COLO668 (cell line): ENCODE measurements at regions not wholly inside any gene's neighbourhood (a gene's known extent, or its start where the extent isn't known, plus 50 kb on each side); places are given as distances from the start of the nearest gene placed in this dataset.
"Not testable (repeated sequence)": the region's sequence is repeated elsewhere in the genome, so short reads cannot be mapped to it uniquely, and the experiment has no call there.

Experiments used
- DNase-seq: peaks from one replicate; lab custom pipeline; 2025; ENCODE audit not compliant: unreplicated experiment; lab: John Stamatoyannopoulos, UW

DNA sequence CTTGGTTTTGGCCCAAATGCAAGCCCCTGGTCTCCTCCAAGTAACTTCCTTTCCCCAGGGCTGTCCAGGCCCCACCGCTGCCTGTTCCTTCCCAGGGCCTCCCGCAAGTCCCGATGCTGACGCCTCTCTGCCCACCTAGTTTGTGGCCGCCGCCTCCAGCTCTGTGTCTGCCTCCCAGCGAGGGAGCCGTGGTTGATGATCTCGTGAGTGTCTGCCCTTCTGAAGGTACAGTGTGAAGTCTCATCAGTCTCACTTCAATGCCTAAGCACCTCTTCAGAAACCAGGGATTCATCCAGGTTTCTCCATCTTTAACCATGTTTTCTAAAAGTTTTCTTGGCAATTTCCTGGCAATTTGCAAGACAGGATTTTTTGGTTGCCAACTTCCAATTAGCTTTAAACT, 127.5 kb downstream of the TMEM121 start:
- DNase-seq, result not testable (repeated sequence)

DNA sequence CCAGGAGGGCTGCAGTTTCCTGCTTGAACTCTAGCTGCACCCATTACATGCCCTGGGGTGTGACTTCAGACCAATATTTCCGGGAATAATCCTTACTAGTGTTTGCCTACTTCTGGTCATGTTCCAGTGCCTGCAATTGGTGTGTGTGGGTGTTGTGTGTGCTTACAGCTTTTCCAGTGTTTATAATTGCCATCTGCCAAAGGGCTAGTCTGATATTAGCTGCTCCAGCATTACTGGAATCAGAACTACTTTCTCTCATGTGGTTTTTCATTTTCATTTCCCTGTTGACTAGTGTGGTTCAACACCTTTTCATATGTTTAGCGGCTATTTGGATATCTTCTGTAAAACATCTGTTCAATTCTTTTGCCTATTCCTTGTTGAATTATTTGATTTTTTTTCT, 132.9 kb downstream of the TMEM121 start:
- not testable (repeated sequence) for DNase-seq

DNA sequence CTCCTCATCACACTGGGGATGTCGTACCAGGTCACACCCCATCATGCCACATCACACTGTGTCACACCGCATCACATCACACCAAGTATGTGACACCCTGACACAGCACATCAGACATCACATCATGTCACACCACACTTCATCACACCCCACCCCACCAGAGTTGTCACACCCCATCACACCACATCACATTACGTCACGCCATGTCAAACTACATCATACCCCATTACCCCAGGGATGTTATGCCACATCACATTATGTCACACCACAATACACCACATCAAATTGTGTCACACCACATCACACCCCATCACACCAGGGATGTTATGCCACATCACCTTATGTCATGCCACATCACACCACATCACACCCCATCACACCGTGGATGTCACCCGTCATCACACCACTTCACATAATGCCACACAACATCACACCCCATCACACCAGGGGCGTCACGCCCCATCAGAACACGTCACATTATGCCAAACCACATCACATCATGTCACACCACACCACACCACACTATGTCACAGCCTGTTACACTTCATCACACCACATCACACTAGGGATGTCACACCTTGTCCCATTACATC, 133.6 kb downstream of the TMEM121 start:
- no peak for DNase-seq

DNA sequence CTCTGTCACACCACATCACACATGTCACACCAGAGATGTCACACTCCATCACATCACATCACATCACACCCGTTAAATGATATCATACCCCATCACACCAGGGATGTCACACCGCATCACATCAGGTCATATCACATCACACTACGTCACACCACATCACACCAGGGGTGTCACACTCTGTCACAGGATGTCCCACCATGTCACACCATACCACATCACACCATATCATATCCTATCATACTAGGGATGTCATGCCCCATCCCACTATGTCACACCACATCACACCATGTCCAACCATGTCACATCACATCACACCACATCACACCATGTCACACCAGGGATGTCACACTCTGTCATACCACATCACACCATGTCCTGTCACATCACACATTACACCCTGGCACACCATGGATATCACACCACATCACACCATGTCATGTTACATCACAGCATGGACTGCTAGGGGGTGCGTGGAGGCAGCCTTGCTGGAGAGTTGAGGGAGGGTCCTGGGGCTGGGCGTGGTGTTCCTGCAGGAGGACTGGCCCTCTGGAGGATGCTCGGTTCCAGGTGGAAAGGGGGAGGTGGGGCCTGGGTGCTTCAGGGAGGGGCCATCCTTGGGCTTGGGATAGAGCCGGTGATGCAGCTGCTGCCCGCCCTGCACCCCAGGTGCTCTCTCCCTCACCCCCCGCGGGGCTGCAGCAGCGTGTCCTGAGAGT, 134.6 kb downstream of the TMEM121 start:
- no peak for DNase-seq

DNA sequence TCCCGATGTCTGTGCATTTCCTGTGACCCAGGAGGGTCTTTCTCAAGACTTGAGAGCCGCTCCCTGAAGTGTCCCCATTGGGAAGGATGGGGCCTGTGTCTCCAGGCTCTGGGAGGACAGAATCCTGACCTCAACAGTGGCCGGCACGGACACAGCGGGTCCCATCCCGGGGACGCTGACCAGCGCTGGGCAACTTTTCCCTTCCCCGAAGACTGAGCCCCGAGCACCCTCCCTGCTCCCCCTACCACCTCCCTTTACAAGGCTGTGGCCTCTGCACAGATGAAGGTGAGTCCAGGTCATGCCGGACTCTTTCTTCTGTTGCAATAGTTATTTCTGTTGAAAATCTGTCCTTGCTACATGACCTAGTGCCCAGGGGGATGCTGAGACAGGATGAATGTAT, 135.7 kb downstream of the TMEM121 start:
- DNase-seq, result not testable (repeated sequence)

DNA sequence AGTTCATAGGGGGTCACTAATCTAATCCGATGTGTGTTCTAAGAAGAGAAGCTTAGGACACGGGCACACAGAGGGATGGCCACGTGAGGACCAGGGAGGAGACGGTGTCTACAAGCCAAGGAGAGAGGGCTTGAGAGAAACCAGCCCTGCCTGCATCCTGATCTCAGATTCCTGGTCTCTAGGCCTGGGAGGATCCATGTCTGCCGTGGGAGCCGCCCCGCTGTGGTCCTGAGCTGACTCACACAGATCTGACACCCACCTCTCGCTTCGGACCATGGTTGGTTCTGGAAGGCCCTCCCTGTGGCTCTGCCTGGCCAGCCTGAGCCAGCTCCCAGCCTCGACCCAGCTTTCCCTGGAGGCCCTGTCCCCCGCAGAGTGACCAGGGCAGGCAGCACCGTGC, 136.2 kb downstream of the TMEM121 start:
- not testable (repeated sequence) for DNase-seq

DNA sequence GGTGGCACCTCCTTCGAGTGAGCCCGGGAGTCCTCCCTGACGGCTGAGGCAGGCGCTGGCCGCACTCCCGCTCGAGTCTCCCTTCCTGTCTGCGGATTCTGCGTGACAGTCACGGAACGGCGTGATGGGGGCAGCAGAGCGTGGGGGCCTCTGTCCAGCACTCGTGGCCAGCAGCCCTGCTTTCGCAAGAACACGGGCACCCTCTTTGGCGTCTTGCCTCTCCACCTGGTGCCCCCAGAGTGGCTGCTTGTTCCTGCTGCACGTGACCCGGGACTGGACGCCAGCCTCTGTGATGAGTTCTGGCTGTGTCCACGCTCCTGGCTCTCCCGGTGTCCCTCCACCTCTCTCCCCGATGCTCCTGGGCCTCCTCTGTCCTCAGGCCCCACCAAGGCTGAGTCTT, 136.9 kb downstream of the TMEM121 start:
- DNase-seq, result not testable (repeated sequence)

DNA sequence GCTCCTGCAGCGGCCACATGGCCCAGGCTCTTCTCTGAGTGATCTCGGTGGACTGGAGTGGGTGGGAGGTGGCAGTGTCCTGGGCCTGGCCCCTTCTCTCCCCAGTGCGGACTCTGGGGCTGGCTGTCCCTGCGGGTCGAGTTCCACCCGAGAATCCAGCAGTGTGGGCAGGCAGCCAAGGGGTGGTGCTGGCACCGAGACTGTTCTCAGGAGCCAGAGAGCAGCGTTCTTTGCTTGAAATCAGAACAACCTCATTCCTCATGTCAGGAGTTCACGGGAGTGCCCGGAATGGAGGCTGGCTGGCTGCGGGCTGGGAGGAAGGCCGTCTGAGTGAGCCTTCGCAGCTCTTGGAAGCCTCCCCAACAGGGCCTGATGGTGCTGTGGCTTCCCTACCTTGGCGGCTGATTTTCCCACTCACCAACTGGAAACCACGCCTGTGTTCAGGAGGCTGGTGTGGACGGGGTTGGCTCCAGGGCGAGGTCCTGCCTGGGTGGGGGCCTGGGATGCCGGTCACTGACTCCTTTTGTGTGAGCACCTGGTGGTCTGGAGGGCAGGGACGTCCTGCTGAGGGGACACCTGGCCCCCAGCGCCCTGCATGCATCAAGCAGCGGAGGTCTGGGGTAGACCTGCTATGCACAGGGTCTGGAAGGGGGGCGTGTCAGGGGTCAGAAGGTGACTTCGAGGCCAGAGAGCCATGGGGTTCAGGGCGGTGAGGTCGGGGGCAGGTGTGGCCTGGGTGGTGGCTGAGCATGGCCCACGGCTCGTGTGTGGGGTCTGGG, 137.6 kb downstream of the TMEM121 start:
- not testable (repeated sequence) for DNase-seq

DNA sequence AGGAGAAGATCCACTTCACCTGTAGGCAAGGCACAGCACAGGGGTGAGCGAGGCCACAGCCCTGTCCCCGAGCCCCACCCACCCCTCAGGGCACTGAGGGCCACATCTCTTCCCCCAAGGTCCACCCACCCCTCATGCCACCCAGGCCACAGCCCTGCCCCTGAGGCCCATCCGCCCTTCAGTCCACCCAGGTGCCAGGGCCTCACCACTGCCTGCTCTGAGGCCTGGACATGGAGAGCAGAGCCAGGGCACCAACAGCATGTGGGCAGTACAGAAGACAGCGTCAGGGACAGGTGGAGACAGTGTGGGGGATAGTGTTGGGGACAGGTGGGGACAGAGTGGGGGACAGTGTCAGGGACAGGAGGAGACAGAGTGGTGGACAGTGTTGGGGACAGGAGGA, 138.3 kb downstream of the TMEM121 start:
- no peak for DNase-seq

DNA sequence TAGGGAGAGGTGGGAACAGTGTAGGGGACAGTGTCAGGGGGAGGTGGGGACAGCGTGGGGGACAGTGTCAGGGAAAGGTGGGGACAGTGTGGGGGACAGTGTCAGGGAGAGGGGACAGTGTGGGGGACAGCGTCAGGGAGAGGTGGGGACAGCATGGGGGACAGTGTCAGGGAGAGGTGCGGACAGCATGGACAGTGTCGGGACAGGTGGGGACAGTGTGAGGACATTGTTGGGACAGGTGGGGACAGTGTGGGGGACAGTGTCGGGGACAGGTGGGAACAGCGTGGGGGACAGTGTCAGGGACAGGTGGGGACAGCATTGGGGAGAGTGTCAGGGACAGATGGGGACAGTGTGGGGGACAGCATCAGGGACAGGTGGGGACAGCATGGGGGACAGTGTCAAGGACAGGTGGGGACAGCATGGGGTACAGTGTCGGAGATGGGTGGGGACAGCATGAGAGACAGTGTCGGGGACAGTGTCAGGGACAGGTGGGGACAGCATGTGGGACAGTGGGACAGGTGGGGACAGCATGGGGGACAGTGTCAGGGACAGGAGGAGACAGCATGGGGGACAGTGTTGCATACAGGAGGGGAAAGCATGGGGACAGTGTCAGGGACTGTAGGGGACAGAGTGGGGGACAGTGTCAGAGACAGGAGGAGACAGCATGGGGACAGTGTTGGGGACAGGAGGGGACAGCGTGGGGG, 139.0 kb downstream of the TMEM121 start:
- no peak for DNase-seq

DNA sequence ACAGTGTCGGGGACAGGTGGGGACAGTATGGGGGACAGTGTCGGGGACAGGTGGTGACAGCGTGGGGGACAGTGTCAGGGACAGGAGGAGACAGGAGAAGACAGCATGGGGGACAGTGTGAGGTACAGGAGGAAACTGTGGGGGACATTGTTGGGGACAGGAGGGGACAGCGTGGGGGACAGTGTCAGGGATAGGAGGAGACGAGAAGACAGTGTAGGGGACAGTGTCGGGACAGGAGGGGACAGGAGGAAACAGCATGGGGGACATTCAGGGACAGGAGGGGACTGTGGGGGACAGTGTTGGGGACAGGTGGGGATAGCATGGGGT, 139.5 kb downstream of the TMEM121 start:
- DNase-seq, result no peak

DNA sequence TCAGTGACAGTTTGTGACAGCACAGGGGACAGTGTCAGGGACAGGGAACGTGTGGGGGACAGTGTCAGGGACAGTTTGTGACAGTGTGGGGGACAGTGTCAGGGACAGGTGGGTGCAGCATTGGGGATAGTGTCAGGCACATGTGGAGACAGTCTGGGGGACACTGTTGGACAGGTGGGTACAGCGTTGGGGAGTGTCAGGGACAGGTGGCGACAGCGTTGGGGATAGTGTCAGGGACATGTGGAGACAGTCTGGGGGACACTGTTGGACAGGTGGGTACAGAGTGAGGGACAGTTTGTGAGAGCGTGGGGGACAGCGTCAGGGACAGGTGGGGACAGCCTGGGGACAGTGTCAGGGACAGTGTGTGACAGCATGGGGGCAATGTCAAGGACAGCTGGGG, 140.0 kb downstream of the TMEM121 start:
- DNase-seq, result no peak

DNA sequence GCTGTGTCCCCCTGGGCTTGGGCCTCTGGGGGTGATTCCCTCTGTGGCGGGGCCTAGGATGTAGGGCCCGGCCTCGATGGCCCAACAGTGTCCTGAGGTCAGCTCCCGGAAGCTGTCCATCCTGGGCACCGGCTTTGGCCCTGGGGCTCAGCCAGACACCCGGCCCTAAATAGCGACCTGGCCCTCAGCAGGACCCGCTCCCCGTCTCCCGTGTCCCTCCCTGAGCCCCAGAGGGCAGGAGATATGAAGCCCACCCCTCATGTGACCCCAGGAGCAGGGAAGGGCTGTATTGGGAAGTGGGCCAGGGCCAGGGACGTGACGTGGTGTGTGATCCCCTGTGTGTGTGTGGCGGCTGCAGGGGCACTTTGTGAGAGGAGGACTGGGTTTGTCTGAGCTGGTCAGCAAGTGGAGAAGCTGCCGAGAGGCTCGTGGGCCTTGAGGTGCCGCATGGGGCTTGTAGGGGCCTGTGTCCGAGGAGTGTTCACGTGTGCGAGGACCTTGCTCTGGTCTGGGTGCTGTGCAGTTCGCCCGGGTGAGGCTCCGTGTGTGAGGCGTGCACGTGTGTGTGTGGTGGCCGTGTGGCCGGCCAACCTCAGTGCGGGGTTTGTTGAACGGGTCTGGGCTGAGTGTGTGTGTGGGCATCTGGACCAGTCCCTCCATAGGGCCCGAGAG, 140.7 kb downstream of the TMEM121 start:
- DNase-seq, result not testable (repeated sequence)

DNA sequence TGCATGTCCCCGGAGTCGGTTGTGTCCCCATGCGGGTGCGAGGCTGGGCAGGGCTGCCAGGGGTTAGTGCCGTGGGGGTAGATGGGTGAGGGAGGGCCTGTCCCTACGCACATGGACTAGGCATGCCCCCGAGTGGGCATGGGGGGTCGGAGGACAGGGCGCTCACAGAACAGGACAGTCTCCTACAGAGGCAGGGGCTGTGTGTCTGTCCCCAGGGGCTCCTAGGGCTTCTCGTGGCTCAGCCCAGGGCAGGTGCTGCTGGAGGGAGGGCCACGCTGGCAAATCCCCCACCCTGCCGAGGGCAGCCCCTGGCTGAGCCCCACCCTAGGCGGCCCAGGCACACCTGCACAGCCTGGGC, 141.3 kb downstream of the TMEM121 start:
- not testable (repeated sequence) for DNase-seq

DNA sequence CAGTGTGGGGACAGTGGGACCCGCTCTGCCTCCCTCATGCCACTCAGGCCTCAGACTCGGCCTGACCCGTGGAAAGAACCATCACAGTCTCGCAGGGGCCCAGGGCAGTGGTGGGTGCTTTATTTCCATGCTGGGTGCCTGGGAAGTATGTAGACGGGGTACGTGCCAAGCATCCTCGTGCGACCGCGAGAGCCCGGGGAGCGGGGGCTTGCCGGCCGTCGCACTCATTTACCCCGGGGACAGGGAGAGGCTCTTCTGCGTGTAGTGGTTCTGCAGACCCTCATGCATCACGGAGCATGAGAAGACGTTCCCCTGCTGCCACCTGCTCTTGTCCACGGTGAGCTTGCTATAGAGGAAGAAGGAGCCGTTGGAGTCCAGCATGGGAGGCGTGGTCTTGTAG, 141.6 kb downstream of the TMEM121 start:
- not testable (repeated sequence) for DNase-seq

DNA sequence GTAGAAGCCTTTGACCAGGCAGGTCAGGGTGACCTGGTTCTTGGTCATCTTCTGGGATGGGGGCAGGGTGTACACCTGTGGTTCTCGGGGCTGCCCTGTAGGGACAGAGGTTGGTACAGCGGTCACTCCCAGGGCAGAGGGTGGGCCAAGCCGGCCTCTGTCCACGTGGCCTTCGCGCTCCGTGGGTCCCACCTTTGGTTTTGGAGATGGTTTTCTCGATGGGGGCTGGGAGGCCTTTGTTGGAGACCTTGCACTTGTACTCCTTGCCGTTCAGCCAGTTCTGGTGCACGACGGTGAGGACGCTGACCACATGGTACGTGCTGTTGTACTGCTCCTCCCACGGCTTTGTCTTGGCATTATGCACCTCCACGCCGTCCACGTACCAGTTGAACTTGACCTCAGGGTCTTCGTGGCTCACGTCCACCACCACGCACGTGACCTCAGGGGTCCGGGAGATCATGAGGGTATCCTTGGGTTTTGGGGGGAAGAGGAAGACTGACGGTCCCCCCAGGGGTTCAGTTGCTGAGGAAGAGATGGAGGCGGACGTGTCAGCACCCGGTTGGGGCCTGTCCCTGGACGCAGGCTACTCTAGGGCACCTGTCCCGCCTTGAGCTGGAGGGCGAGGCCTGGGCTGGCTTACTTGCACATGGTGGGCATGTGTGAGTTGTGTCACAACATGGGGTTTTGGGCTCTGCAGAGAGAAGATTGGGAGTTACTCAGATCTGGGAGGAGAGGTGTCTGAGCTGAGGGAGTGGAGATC, 142.3 kb downstream of the TMEM121 start:
- DNase-seq, result not testable (repeated sequence)

DNA sequence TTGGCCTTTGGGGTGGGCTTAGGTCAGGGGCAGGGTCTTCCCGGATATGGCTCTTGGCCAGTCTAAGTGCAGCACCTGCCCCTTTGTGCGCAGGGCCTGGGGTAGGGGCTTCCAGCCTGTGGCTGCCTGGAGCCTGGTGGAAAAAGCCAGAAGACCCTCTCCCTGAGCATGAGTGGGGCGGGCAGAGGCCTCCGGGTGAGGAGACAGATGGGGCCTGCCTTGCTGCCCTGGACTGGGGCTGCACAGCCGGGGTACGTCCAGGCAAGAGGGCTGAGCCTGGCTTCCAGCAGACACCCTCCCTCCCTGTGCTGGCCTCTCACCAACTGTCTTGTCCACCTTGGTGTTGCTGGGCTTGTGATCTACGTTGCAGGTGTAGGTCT, 142.8 kb downstream of the TMEM121 start:
- DNase-seq, result not testable (repeated sequence)

DNA sequence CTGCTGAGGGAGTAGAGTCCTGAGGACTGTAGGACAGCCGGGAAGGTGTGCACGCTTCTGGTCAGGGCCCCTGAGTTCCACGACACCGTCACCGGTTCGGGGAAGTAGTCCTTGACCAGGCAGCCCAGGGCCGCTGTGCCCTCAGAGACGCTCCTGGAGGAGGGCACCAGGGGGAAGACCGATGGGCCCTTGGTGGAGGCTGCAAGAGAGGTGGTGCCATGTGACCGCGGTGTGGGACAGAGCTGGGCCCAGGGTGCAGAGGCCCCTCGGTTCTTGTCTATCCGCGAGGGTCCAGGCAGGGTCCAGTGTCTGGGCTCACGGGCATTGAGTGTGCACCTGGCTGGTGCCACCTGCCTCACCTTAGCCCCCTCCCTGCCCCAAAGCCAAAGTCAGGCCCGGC, 143.3 kb downstream of the TMEM121 start:
- not testable (repeated sequence) for DNase-seq

DNA sequence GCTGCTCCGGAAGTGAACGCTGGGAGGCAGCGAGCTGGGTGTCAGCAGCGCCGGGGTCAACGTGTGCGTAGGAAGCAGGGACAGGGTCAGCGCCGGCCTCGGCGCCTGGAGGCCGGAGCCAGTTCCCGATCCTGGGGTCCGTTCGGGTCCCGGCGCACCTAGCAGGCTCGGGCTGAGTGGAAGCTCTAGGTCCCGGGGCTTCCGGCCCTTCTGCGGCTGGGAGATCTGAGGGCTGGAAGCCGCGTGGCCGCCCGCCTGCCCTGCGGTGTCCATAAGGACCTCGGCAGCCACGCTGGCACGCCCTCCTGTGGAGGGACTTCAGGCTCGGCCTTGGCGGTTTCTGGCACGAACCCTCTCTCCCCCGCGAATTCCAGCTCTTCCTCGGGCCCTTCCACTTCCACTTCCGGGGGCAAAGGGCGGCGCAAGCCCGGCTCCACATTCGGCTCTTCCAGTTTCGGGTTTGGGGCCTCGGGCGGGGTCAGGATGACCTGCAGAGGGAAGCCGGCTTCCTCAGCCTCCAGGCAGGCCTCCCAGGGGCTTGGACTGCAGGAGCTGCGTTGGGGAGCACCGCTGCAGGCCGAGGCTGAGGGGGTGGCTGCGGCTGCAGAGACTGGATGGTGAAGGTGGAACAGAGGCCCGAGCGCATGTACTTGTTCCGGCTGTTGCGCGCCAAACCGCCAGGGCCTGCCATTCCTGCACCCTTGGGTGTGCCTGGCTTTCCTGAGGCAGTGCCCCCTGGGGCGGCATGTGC, 146.2 kb downstream of the TMEM121 start:
- not testable (repeated sequence) for DNase-seq

DNA sequence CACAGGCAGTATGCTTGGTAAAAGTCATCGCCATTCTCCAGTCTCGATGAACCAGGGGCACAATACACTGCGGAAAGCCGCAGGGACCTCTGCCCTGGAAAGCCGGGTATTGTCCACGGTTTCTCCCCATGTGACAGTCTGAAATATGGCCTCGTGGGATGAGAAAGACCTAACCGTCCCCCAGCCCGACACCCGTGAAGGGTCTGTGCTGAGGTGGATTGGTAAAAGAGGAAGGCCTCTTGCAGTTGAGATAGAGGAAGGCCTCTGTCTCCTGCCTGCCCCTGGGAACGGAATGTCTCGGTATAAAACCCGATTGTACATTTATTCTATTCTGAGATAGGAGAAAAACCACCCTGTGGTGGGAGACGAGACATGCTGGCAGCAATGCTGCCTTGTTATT, 149.1 kb downstream of the TMEM121 start:
- DNase-seq, result not testable (repeated sequence)
